GM23248 (cell line): ENCODE measurements at regions not wholly inside any gene's neighbourhood (a gene's known extent, or its start where the extent isn't known, plus 50 kb on each side); places are given as distances from the start of the nearest gene placed in this dataset.

Source experiments
- DNase-seq: peaks from one replicate; pipeline ENCODE4 v3.0.0-alpha.2; 2015
- H2AFZ ChIP-seq: fragments of 200-600 bp; sonication (generic); 2 replicates; pipeline ENCODE4 v1.6.1; 2016; ENCODE audit warnings: antibody characterized with exemption
- H3F3A ChIP-seq: fragments of 200-600 bp; sonication (generic); 2 replicates; pipeline ENCODE4 v1.6.1; 2016; ENCODE audit warnings: mild to moderate bottlenecking, antibody characterized with exemption, mixed run types; ENCODE audit not compliant: insufficient read depth
- H3K27ac ChIP-seq: fragments of 200-600 bp; sonication (generic); 2 replicates; pipeline ENCODE4 v1.5.1; 2016; ENCODE audit warnings: mild to moderate bottlenecking
- H3K27me3 ChIP-seq: fragments of 200-600 bp; sonication (generic); replicated peaks from 2 replicates; pipeline ENCODE4 v1.6.1; 2016; ENCODE audit warnings: mild to moderate bottlenecking; ENCODE audit not compliant: insufficient read depth
- H3K36me3 ChIP-seq: fragments of 200-600 bp; sonication (generic); 2 replicates; pipeline ENCODE4 v1.6.1; 2016; ENCODE audit warnings: low read depth, mild to moderate bottlenecking
- H3K4me1 ChIP-seq: fragments of 200-600 bp; sonication (generic); 2 replicates; pipeline ENCODE4 v1.6.1; 2016; ENCODE audit warnings: mild to moderate bottlenecking; ENCODE audit not compliant: insufficient read depth
- H3K4me2 ChIP-seq: fragments of 200-600 bp; sonication (generic); one replicate; pipeline ENCODE4 v1.6.1; 2016; ENCODE audit warnings: mild to moderate bottlenecking; ENCODE audit not compliant: unreplicated experiment
- H3K4me3 ChIP-seq: fragments of 200-600 bp; sonication (generic); 2 replicates; pipeline ENCODE4 v1.5.1; 2016; ENCODE audit warnings: mild to moderate bottlenecking
- H3K79me2 ChIP-seq: fragments of 200-600 bp; sonication (generic); 2 replicates; pipeline ENCODE4 v1.6.1; 2016; ENCODE audit warnings: mild to moderate bottlenecking; ENCODE audit not compliant: insufficient read depth
- H3K9ac ChIP-seq: fragments of 200-600 bp; sonication (generic); 2 replicates; pipeline ENCODE4 v1.6.1; 2016; ENCODE audit warnings: mild to moderate bottlenecking
- H3K9me2 ChIP-seq: fragments of 200-600 bp; sonication (generic); 2 replicates; pipeline ENCODE4 v1.6.1; 2016; ENCODE audit warnings: mixed run types, mild to moderate bottlenecking, moderate library complexity; ENCODE audit not compliant: insufficient read depth
- H3K9me3 ChIP-seq: fragments of 200-600 bp; sonication (generic); one replicate; pipeline ENCODE4 v1.6.1; 2017; ENCODE audit warnings: low read depth
- H4K20me1 ChIP-seq: fragments of 200-600 bp; sonication (generic); 2 replicates; pipeline ENCODE4 v1.6.0; 2016; ENCODE audit not compliant: insufficient read depth
- EZH2 ChIP-seq: fragments of 200-600 bp; sonication (generic); IDR thresholded peaks from 2 replicates; pipeline ENCODE4 v1.6.1; 2018; ENCODE audit warnings: antibody characterized with exemption, mild to moderate bottlenecking; ENCODE audit not compliant: insufficient read depth, poor library complexity, severe bottlenecking
- EZH2phosphoT487 ChIP-seq: fragments of 200-600 bp; sonication (generic); IDR thresholded peaks from 2 replicates; pipeline ENCODE4 v1.6.1; 2018; ENCODE audit warnings: antibody characterized with exemption, moderate library complexity, mild to moderate bottlenecking, low read depth; ENCODE audit not compliant: insufficient read depth
- WGBS, 2 experiments: methylation state at CpG; one replicate each; pipeline ENCODE4 v1.1.6; 2015 to 2017; ENCODE audit warnings: low lambda C conversion rate in 2 of 2, low coverage in 1 of 2; ENCODE audit errors: missing lambda C conversion rate in 2 of 2; 5-methylcytosine and 5-hydroxymethylcytosine counted together
- in situ Hi-C: fragments of 300-500 bp; cut with MboI; formaldehyde crosslinking; loops from 2 replicates; pipeline ENCODE4 v1.15.0; 2020

- no peaks in the 10 kb centered on the region for H4K20me1 ChIP-seq
These were observed 210.3 kb upstream of the WSB1 start for GRCh38 chr17:27083408-27084185.

GRCh38 chr17:27085517-27085916, 208.4 kb upstream of the WSB1 start:
- Histone ChIP-seq H3K9me3 (no peaks in the 10 kb centered on the region), H4K20me1 (no peaks in the 10 kb centered on the region), H3K4me1 (no peaks in the 10 kb centered on the region), H2AFZ (no peak overlapping the region), H3K36me3 (no peaks in the 10 kb centered on the region), H3K4me2 (no peak overlapping the region), H3K27me3 (no peaks in the 10 kb centered on the region), H3K79me2 (no peaks in the 10 kb centered on the region), H3F3A (no peaks in the 10 kb centered on the region), H3K27ac (no peak overlapping the region), H3K9me2 (no peaks in the 10 kb centered on the region), H3K9ac (no peak overlapping the region), H3K4me3 (no peak overlapping the region)
- WGBS, 2 experiments: 8 to 10% methylated on average over 2 of the region's 2 CpGs
- TF ChIP-seq EZH2phosphoT487: no peak
- no peak for TF ChIP-seq EZH2
- DNase-seq: no peak
- in situ Hi-C loops: no loop called here

More at GRCh38 chr17:27083408-27084185, 210.3 kb upstream of the WSB1 start:
- in situ Hi-C loops: no loop called here
- no peak for TF ChIP-seq EZH2phosphoT487
- no peak for TF ChIP-seq EZH2
- no peak for DNase-seq
- H2AFZ ChIP-seq: no peak overlapping the region
- H3K4me1 ChIP-seq: no peaks in the 10 kb centered on the region
- no peak overlapping the region for H3K9ac ChIP-seq
- H3K9me3 ChIP-seq: no peaks in the 10 kb centered on the region
- 55 to 60% methylated on average over 21 to 22 of the region's 22 CpGs for WGBS, 2 experiments
- no peaks in the 10 kb centered on the region for H3F3A ChIP-seq
- H3K4me3 ChIP-seq: no peak overlapping the region
- no peak overlapping the region for H3K27ac ChIP-seq
- no peaks in the 10 kb centered on the region for H3K79me2 ChIP-seq
- no peak overlapping the region for H3K4me2 ChIP-seq
- no peaks in the 10 kb centered on the region for H3K36me3 ChIP-seq
- no peaks in the 10 kb centered on the region for H3K27me3 ChIP-seq
- H3K9me2 ChIP-seq: no peaks in the 10 kb centered on the region

- no peaks in the 10 kb centered on the region for H3K79me2 ChIP-seq
- no peaks in the 10 kb centered on the region for H3K4me1 ChIP-seq
- no peaks in the 10 kb centered on the region for H3F3A ChIP-seq
- no peak overlapping the region for H3K4me2 ChIP-seq
- no peak for TF ChIP-seq EZH2phosphoT487
- no peak for TF ChIP-seq EZH2
- 17 to 22% methylated on average over 4 of the region's 4 CpGs for WGBS, 2 experiments
- in situ Hi-C loops: no loop called here
- no peaks in the 10 kb centered on the region for H3K27me3 ChIP-seq
- H3K9me3 ChIP-seq: no peaks in the 10 kb centered on the region
- no peak overlapping the region for H2AFZ ChIP-seq
- no peaks in the 10 kb centered on the region for H3K9me2 ChIP-seq
- H3K4me3 ChIP-seq: no peak overlapping the region
- H3K27ac ChIP-seq: no peak overlapping the region
- H3K9ac ChIP-seq: no peak overlapping the region
- H3K36me3 ChIP-seq: no peaks in the 10 kb centered on the region
- DNase-seq: no peak
- H4K20me1 ChIP-seq: no peaks in the 10 kb centered on the region
These were observed 207.4 kb upstream of the WSB1 start for GRCh38 chr17:27086526-27086925.

- in situ Hi-C loops: no loop called here
- Histone ChIP-seq H4K20me1 (no peaks in the 10 kb centered on the region), H3K36me3 (no peaks in the 10 kb centered on the region), H3F3A (no peaks in the 10 kb centered on the region), H3K4me3 (no peak overlapping the region), H3K9ac (no peak overlapping the region), H3K4me2 (no peak overlapping the region), H3K9me3 (no peaks in the 10 kb centered on the region), H3K9me2 (no peaks in the 10 kb centered on the region), H3K4me1 (no peaks in the 10 kb centered on the region), H3K27me3 (no peaks in the 10 kb centered on the region), H3K27ac (no peak overlapping the region), H3K79me2 (no peaks in the 10 kb centered on the region), H2AFZ (no peak overlapping the region)
- TF ChIP-seq EZH2: no peak
- TF ChIP-seq EZH2phosphoT487: no peak
- WGBS, 2 experiments: 42 to 45% methylated on average over 5 of the region's 5 CpGs
- DNase-seq: no peak
These were observed 205.8 kb upstream of the WSB1 start for GRCh38 chr17:27087935-27088766.
